ENCODE measurements at regions not wholly inside any gene's neighbourhood (a gene's known extent, or its start where the extent isn't known, plus 50 kb on each side); places are given as distances from the start of the nearest gene placed in this dataset.

DNA sequence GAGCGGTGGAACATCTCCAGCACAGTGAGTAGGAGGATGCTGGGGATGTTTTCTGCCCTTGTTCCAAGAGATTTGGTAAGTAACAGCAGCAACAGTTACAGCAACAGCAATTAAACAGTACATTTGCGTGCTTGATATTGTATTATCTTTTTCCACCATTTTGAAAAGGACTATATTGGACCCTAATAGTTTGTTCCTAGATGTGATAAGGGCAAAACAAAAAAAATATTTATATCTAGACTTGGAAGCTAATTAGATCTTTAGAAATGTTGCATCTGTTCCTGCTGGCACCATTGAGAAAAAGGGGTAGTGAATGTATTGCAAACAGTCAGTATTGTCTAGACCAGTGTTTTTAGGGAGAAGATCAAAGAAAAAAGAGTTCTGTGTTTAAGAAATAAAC lies 759.9 kb downstream of the JRKL start:
- no peak for DNase-seq (ENCODE audit: low spot score)

GRCh38 chr11:97157221-97157740 lies 767.5 kb downstream of the JRKL start:
- DNase-seq (ENCODE audit: low spot score) = no peak

DNA sequence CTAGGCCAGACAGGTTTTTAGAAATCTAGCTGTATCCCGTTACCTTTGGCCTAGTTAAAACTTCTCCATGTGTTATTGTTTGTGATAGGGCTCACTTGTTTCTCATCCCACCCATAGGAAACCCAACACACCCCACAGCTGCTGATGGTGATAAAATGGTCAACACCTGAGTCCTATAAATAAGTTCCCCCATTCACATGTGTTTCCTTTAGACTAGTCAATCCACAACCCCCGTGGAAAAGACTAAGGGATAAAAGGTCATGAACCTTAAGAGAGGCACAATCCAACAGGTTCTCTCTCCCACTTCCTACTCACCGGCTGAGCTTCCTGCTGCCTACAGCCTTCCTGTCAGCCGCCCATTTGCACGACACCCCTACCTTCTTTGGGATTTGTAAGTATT lies 768.4 kb downstream of the JRKL start:
- no peak for DNase-seq (ENCODE audit: low spot score)

DNA sequence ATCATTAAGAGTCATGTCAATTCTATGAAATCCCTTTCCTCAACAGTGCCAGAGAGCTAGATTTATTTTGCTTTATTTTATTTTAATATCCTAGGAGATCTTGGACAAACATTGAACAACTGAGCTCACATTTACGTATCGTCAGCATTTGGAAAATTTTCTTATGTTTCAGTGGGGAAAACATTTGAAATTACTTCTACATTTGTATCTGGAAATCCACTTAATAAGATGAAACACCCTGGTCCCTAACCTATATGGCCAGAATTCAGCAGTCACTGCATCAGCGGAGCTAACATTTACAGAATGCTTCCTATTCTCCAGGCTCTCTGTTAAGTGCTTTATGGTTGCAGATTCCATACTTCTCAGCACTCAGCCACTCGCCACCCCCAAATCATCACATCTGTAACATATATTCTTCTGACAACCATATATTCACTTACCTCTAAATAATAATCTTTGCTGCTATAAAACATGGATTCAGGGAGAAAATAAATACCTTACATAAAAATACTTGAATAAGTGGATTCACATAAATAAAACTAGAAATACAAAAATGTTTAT lies 773.9 kb downstream of the JRKL start:
- no peak for DNase-seq (ENCODE audit: low spot score)

DNA sequence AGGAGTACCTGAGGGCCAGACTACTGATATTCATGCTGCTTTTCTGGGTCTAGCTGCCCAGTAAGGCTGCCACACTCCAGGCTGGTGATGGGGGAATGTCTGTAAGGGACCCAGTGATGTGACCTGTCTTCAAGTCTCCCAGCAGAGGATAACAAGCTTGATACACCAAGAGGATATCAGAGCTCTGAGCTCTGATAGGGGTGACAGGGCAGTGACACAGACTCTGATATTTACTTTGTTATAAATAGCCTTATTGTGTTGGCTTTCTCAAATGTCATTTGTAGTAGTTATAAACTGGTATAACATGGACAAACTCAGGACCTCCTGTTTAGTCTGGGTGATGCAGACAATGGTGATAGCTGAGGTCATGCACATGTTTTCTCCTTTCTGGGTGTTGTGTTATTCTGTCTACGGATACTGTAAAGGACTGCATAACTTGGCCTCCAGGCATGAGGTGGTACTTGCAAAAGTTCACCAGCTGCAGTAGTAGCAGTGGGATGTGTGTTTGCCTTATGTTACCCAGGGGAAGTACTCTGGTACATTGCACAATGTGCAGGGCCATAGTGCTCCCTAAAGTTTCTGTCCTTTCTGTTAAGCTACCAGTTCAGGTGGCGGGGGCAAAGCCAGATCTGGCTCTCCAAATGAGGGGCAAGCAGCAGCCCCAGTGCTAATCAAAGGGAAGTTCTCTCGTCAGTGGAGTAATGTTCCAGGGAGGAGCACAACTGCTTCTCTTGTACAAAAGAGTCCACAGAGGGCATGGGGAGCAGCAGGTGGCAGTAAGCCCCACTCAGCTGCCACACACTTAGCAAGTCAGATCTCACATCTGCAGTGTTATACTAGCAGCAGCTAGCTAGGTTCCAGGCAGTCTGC lies 812.2 kb downstream of the JRKL start:
- DNase-seq (ENCODE audit: low spot score) = no peak

- DNase-seq (ENCODE audit: low spot score) = no peak
These were observed 812.9 kb downstream of the JRKL start for GRCh38 chr11:97202613-97203292.

DNA sequence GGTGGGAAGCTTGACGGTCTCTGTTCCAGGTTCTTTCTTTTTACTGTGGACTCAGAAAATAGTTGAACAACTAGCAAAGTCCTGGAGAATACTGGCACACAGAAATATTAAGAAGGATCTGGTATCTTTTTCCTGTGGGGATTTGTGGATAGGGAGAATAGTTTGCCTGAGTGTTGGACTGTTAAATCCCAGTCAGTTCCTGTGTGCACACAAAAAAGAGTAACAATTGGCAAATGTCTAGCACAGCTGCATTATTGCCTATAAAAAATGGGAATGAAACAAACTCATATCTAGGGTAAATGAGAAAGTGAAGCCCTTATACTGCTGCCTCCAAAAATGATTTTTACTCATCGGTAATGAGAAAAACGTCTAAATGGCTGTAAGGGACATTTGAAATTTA lies 828.2 kb downstream of the JRKL start:
- DNase-seq (ENCODE audit: low spot score) = no peak

DNA sequence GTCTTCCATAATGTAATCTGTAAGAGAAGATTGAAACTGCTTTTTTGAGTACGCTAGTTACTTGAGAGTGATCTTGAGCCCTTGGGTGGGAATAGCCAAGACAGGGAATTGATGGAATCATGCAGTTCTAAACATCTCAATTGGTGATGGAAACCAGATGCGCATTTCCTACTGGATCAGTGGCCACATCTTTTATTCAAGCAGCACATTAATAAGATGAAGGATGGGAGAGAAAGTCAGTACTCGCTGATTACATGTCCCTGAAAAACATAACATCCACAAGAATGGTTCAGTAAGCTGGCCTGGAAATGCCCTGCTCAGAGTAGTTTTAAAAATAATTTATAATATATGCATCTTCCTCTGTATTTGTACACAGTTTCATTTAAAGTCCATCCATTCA lies 833.8 kb downstream of the JRKL start:
- no peak for DNase-seq (ENCODE audit: low spot score)

DNA sequence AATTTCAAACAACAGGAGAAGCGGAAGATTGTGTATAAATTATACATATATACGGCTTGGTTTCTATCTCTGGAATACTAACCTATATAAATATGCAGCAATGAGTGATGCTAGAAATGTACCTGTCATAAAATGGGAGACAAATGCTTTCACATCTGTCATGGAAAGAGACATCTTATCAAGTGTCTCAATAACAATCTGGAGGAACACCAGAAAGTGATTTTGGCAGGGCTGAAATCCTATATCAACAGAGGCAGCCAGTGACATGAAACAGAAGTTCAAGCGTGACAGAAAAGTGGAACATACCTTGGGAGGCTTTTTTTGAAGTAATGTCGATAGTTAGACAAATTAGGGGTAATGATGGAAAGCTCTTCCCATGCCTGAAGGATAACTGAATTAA lies 834.6 kb downstream of the JRKL start:
- no peak for DNase-seq (ENCODE audit: low spot score)

GRCh38 chr11:97225794-97226193 lies 836.0 kb downstream of the JRKL start:
- DNase-seq (ENCODE audit: low spot score) = no peak

- no peak for DNase-seq (ENCODE audit: low spot score)
These were observed 840.1 kb downstream of the JRKL start for GRCh38 chr11:97229936-97230335.

GRCh38 chr11:97231231-97231630 lies 841.4 kb downstream of the JRKL start:
- DNase-seq (ENCODE audit: low spot score) = no peak

- DNase-seq (ENCODE audit: low spot score) = no peak
These were observed 844.2 kb downstream of the JRKL start for GRCh38 chr11:97234016-97234415.

DNA sequence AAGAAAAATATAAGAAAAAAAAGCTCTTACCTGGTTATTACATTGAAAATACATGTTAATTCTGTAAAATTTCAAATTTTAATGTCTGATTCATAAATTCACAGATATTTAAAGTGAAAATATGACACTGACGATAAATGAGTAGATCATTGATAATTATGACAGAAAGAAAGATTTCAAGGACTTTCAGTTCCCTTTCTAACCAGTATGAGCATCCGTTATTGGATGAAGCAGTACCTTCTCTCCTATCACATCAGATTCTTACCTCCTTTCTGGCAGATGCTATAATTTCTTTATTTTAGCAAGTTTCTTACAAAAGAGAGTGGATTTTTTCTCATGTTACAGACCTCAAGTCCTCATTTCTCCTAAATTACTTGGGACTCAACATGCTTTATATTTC lies 847.3 kb downstream of the JRKL start:
- no peak for DNase-seq (ENCODE audit: low spot score)

DNA sequence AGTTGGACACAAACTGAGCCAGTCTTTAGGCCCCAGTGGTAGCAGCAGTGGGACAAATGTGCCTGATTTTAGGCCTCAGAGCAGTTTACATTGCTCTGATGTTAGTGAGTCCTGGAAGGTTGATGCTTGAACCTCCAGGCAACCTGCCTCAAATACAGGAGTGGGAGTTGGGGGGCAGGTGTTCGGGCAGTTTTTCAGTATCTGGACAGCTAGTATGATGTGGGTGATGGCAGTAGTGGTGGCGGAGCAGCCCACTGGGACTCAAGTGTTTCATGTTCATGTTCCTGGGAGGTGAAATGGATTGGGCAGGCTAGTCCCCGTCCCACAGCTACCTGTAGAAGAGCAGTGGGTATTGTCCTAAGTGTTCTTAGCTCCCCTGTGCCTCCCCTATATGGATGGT lies 857.8 kb downstream of the JRKL start:
- DNase-seq (ENCODE audit: low spot score) = no peak

DNA sequence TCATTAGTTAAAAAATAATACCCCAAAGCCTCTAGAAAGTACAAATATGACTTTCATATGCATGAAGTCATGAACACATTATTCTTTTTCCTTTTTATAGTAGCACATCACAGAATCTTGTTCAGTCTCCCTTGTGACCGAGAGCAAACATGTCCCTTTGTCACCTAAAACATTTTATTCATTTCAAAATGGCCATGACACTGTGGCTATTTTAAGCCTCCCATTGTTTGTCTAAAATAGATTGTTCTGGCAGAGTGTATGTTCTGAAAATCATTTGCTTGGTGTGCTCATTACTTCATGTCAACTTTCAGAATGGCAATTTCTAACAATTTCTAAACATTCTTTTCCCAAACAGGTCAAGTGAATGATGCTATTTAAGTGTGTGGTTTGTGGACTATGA lies 865.0 kb downstream of the JRKL start:
- no peak for DNase-seq (ENCODE audit: low spot score)

DNA sequence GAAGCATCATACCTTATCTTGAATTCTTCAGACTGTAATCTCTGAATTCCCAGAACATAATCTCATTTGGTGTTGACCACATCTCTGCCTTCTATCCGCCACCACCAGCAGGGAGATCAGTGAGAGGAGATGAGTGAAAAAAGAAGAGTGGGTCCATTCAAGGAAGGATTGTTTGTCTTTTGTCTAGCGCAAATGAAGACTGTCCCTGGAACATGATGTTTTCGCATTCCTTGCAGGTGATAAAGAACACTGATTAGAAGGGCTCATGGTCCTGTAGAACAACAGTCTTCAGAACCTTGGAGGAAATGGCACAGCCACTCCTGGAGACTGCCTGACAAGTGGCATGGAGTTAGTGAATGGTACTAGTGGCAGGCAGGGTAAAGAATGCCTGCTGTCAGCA lies 869.6 kb downstream of the JRKL start:
- no peak for DNase-seq (ENCODE audit: low spot score)

- DNase-seq (ENCODE audit: low spot score) = no peak
These were observed 870.1 kb downstream of the JRKL start for GRCh38 chr11:97259884-97260283.

GRCh38 chr11:97263183-97263858 lies 873.5 kb downstream of the JRKL start:
- no peak for DNase-seq (ENCODE audit: low spot score)

GRCh38 chr11:97269527-97269926 lies 879.7 kb downstream of the JRKL start:
- DNase-seq (ENCODE audit: low spot score) = no peak

- no peak for DNase-seq (ENCODE audit: low spot score)
These were observed 889.5 kb downstream of the JRKL start for GRCh38 chr11:97279341-97279740.

DNA sequence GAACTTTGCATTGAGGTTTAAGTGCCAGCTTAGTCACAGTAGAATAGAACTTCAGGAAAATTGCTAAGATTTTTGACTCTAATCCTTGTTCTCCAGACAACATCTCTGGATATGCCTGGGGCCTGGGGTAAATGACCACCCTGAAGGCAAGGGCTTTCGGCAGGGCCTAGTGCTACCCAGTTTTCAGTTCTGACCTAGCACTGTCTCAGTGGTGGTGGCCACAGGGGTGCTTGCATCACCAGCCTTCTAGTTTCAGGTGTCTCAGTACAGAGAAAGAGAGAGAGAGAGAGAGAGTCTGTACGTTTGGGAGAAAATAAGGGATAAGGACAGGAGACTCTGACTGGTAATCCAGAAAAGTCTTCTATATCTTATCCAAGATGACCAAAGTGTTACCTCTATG lies 890.5 kb downstream of the JRKL start:
- no peak for DNase-seq (ENCODE audit: low spot score)

- DNase-seq (ENCODE audit: low spot score) = no peak
These were observed 900.0 kb downstream of the JRKL start for GRCh38 chr11:97289823-97290222.
